ENCODE measurements at regions not wholly inside any gene's neighbourhood (a gene's known extent, or its start where the extent isn't known, plus 50 kb on each side); places are given as distances from the start of the nearest gene placed in this dataset.

DNA sequence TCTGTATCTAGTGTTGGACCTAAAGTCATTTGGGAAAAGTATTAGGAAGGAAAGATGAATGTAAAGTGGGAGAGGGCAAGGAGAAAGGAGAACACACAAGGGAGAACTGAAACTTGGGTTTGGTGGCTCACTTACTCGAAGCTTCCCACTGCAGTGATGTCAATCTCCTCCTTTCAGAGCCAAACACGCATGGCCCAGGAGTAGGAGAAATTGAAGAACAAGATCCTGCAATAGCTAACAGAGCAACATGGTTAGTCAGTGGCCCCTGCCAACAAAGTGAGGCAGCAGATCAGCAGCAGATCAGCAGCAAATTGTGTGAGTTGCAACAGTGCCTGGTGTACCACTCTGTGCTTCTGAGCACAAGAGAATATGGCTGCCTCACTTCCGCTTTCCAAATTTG, 366.4 kb downstream of the PSAT1 start:
- H3K27me3 ChIP-seq (replicated peaks) = no peaks in the 10 kb centered on the region
- in situ Hi-C loops (cut with HindIII; ENCODE audit: low pct_ligation_motif_present, low sequenced_read_pairs) = no loop called here
- no peak overlapping the region for H3K27ac ChIP-seq
- TF ChIP-seq, protein P1, sequence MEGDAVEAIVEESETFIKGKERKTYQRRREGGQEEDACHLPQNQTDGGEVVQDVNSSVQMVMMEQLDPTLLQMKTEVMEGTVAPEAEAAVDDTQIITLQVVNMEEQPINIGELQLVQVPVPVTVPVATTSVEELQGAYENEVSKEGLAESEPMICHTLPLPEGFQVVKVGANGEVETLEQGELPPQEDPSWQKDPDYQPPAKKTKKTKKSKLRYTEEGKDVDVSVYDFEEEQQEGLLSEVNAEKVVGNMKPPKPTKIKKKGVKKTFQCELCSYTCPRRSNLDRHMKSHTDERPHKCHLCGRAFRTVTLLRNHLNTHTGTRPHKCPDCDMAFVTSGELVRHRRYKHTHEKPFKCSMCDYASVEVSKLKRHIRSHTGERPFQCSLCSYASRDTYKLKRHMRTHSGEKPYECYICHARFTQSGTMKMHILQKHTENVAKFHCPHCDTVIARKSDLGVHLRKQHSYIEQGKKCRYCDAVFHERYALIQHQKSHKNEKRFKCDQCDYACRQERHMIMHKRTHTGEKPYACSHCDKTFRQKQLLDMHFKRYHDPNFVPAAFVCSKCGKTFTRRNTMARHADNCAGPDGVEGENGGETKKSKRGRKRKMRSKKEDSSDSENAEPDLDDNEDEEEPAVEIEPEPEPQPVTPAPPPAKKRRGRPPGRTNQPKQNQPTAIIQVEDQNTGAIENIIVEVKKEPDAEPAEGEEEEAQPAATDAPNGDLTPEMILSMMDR (IDR thresholded peaks at IDR 0.05; ENCODE audit: low read depth, low read length, missing control alignments) = no peak
- no peak for DNase-seq
- H3K4me3 ChIP-seq (ENCODE audit: low read depth, low read length) = no peak overlapping the region
- no peaks in the 10 kb centered on the region for H3K36me3 ChIP-seq (replicated peaks)

DNA sequence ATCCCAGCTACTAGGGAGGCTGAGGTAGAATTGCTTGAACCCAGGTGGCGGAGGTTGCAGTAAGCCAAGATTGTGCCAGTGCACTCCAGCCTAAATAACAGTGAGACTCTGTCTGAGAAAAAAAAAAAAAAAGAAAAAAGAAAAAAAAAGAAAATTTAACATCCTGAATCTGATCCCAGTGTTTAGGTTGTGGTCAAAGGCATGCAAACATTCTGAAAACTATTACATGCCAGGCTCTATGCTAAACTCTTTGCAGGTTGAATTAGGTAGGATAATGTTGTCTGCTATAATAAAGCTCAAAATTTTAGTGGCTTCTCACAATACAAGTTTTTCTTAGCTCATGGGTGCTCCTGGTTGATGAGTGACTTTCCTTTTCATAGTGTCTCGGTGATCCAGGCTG, 367.4 kb downstream of the PSAT1 start:
- in situ Hi-C loops (cut with HindIII; ENCODE audit: low pct_ligation_motif_present, low sequenced_read_pairs) = no loop called here
- TF ChIP-seq, protein P1 (IDR thresholded peaks at IDR 0.05; ENCODE audit: low read depth, low read length, missing control alignments) = no peak
- no peak for DNase-seq
- no peak overlapping the region for H3K27ac ChIP-seq
- H3K4me3 ChIP-seq (ENCODE audit: low read depth, low read length) = no peak overlapping the region
- H3K36me3 ChIP-seq (replicated peaks) = no peaks in the 10 kb centered on the region
- no peaks in the 10 kb centered on the region for H3K27me3 ChIP-seq (replicated peaks)

DNA sequence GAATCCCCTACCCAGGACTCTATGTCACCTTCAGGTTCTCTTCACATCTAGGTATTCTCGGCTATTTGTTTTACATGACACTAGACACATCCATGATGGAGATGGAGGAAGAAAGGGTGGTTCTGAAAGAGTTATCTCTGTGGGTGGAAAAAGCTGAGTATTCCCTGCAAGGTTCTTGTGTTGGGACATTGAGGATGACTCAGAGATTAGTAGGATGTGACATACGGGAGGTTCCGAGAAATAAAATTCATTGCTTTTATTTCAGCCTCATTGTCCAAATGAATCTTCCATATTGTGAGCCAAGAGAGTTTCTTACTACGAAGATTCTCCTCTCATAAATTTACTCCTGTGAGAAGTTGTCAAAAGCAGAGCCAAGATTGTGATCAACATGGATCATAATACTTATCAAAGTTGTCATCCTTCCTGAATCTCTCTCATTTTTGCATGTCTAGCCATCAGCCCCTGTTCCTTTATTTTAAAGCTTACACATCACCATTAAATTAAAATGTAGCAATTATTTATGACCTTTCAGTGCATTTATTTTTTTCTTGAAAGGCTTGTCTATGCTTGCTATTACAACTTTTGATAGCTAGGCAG, 370.0 kb downstream of the PSAT1 start:
- TF ChIP-seq, protein P1 (IDR thresholded peaks at IDR 0.05; ENCODE audit: low read depth, low read length, missing control alignments) = no peak
- Histone ChIP-seq H3K36me3 (replicated peaks) (no peaks in the 10 kb centered on the region), H3K27ac (no peak overlapping the region), H3K27me3 (replicated peaks) (no peaks in the 10 kb centered on the region), H3K4me3 (ENCODE audit: low read depth, low read length) (no peak overlapping the region)
- DNase-seq = no peak
- in situ Hi-C loops (cut with HindIII; ENCODE audit: low pct_ligation_motif_present, low sequenced_read_pairs) = no loop called here

DNA sequence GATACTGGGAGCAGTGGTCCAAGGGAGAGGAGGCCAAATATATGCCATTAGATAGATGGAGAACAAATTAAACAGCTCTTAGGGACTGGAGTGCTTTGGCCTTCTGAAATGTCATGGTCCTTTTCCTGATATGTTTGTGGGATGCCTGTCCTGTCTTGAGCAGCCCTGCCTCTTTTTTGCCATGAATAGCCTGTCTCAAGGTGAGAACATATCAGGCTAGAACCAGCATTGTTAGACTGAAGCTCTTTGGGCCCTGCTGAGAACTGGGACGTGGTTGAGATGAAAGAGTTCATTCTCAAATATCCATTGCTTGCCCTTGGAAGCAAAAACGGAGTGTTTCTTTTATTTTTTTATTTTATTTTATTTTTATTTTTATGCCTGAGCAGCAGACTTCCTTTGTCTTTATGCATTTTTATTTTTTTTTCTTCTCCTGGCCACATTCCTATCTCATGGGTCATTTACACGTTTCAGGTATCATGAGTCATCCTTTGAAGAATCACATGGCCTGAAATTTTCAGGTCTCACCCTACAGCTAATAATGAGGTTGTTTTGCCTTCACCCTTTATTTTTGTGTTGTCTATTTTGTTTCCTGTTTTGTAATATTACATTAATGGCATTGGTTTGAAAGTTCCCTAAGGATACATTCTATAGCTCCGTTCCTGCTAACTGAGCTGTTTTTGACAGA, 371.4 kb downstream of the PSAT1 start:
- no peak for DNase-seq
- Histone ChIP-seq H3K27me3 (replicated peaks) (no peaks in the 10 kb centered on the region), H3K4me3 (ENCODE audit: low read depth, low read length) (no peak overlapping the region), H3K36me3 (replicated peaks) (no peaks in the 10 kb centered on the region), H3K27ac (no peak overlapping the region)
- in situ Hi-C loops (cut with HindIII; ENCODE audit: low pct_ligation_motif_present, low sequenced_read_pairs) = no loop called here
- TF ChIP-seq, protein P1 (IDR thresholded peaks at IDR 0.05; ENCODE audit: low read depth, low read length, missing control alignments) = no peak

DNA sequence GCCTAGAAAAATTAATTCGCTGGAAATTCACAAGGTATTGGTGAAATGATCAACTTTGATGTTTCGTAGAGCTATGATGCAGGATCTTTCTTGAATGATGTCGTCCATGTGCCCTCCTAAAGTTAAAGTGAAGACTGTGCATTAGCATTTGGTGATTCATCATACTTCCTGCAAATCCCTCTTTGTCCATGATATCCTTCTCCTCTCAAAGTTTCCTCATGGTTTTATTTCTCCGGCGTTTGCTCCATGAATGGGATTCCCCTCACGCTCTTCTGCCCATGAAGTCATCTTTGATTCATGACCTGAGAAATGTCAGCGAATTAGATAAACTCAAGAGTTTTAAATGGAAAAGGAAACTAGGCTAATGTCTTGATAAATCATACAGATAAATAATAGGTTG, 372.7 kb downstream of the PSAT1 start:
- Histone ChIP-seq H3K27ac (no peak overlapping the region), H3K27me3 (replicated peaks) (no peaks in the 10 kb centered on the region), H3K36me3 (replicated peaks) (no peaks in the 10 kb centered on the region), H3K4me3 (ENCODE audit: low read depth, low read length) (no peak overlapping the region)
- TF ChIP-seq, protein P1 (IDR thresholded peaks at IDR 0.05; ENCODE audit: low read depth, low read length, missing control alignments) = no peak
- in situ Hi-C loops (cut with HindIII; ENCODE audit: low pct_ligation_motif_present, low sequenced_read_pairs) = no loop called here
- no peak for DNase-seq

DNA sequence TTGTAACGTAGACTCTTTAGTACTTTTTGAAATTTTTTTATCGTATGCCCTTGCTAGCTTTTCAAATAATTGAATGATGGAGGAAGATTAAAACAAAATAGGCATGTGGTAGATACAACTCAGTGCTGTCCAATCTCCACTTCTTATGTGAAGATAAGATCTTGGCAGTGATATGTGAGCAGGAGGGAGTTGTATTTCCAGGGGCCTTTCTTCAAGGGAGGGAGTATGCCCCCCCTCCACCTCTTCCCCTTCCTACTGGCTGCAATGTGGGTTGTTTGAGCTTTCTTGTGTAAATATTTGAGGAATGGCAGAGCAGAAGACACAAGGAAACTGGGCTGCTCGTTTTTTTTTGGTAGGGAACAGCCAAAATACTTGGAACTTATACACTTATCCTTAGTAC, 374.9 kb downstream of the PSAT1 start:
- DNase-seq = no peak
- no peaks in the 10 kb centered on the region for H3K36me3 ChIP-seq (replicated peaks)
- H3K4me3 ChIP-seq (ENCODE audit: low read depth, low read length) = no peak overlapping the region
- no peaks in the 10 kb centered on the region for H3K27me3 ChIP-seq (replicated peaks)
- in situ Hi-C loops (cut with HindIII; ENCODE audit: low pct_ligation_motif_present, low sequenced_read_pairs) = no loop called here
- TF ChIP-seq, protein P1 (IDR thresholded peaks at IDR 0.05; ENCODE audit: low read depth, low read length, missing control alignments) = no peak
- no peak overlapping the region for H3K27ac ChIP-seq
